Activated naive CD4-positive, alpha-beta T cell treated with anti-CD3 and anti-CD28 coated beads, Interleukin-2, amount 10 ng/mL, durations not matched to agents 7 days and 5 days (primary cell): ENCODE measurements at regions not wholly inside any gene's neighbourhood (a gene's known extent, or its start where the extent isn't known, plus 50 kb on each side); places are given as distances from the start of the nearest gene placed in this dataset.

ENCODE experiments used
- CTCF ChIA-PET: fragments of 350-600 bp; sonication (Branson Sonifier 250); formaldehyde crosslinking; loops from one replicate; lab custom pipeline; 2021; ENCODE audit warnings: antibody characterized with exemption; lab: Charles Lee
- DNase-seq: peaks from one replicate; pipeline ENCODE4 v3.0.0-alpha.2; 2020
- H3K27ac Mint-ChIP-seq: one replicate; pipeline ENCODE4 v1.8.0; 2021; ENCODE audit warnings: mild to moderate bottlenecking, moderate library complexity, mixed read lengths
- H3K27me3 Mint-ChIP-seq: one replicate; pipeline ENCODE4 v1.8.0; 2021; ENCODE audit warnings: mild to moderate bottlenecking, mixed read lengths
- H3K36me3 Mint-ChIP-seq: one replicate; pipeline ENCODE4 v1.8.0; 2021; ENCODE audit warnings: mixed read lengths
- H3K4me1 Mint-ChIP-seq: one replicate; pipeline ENCODE4 v1.8.0; 2021; ENCODE audit warnings: mixed read lengths
- H3K4me3 Mint-ChIP-seq: one replicate; pipeline ENCODE4 v1.8.0; 2021; ENCODE audit warnings: mild to moderate bottlenecking, moderate library complexity, mixed read lengths
- H3K9me3 Mint-ChIP-seq: one replicate; pipeline ENCODE4 v1.8.0; 2021; ENCODE audit warnings: mixed read lengths

GRCh38 chr13:106241974-106242953 lies 293.2 kb downstream of the EFNB2 start:
- no peak for DNase-seq
- no peak overlapping the region for H3K27ac Mint-ChIP-seq
- H3K4me1 Mint-ChIP-seq = no peaks in the 10 kb centered on the region
- CTCF ChIA-PET = no interaction called here
- H3K4me3 Mint-ChIP-seq = no peak overlapping the region
- H3K9me3 Mint-ChIP-seq = no peaks in the 10 kb centered on the region
- no peaks in the 10 kb centered on the region for H3K36me3 Mint-ChIP-seq
- H3K27me3 Mint-ChIP-seq = no peaks in the 10 kb centered on the region

- H3K36me3 Mint-ChIP-seq = no peaks in the 10 kb centered on the region
Observed at GRCh38 chr13:106238690-106239089, 296.8 kb downstream of the EFNB2 start.

GRCh38 chr13:106234636-106235035 lies 300.8 kb downstream of the EFNB2 start:
- no peak overlapping the region for H3K27ac Mint-ChIP-seq
- CTCF ChIA-PET = no interaction called here
- H3K36me3 Mint-ChIP-seq = no peaks in the 10 kb centered on the region

More at GRCh38 chr13:106238690-106239089, 296.8 kb downstream of the EFNB2 start:
- no peak for DNase-seq
- CTCF ChIA-PET = no interaction called here
- no peak overlapping the region for H3K27ac Mint-ChIP-seq
- H3K27me3 Mint-ChIP-seq = no peaks in the 10 kb centered on the region
- no peaks in the 10 kb centered on the region for H3K9me3 Mint-ChIP-seq
- H3K4me3 Mint-ChIP-seq = no peak overlapping the region
- H3K4me1 Mint-ChIP-seq = no peaks in the 10 kb centered on the region

DNA sequence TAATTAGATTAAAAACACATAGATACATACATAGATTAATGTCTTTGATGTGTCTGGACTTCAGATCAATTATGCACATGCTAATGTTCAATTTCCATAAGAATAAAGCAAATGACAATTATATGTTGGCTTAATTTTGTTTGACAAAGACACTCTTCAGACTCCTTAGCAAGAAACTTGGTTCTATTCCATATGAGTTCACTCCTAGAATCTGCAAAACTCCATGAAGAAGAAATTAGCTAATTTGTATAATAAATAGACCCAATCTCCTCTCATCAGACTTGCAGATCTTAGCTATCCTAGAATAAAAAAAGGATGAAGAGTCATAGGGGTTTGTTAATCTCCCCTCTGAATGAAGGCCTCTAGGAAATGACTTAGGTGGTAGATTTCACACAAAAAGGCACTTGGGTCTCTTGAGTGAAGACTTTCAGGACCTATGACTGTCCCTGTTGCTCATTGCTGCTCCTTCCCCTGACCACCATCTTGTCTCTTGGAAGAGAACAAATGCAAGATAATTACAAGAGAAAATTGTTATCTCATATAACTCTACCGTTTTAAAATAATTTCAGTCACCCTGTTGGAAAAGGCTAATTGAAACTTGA lies 302.2 kb downstream of the EFNB2 start:
- Mint-ChIP-seq H3K9me3 (no peaks in the 10 kb centered on the region), H3K4me3 (no peak overlapping the region), H3K27me3 (no peaks in the 10 kb centered on the region), H3K27ac (no peak overlapping the region), H3K4me1 (no peaks in the 10 kb centered on the region), H3K36me3 (no peaks in the 10 kb centered on the region)
- CTCF ChIA-PET = no interaction called here
- no peak for DNase-seq

More at GRCh38 chr13:106234636-106235035, 300.8 kb downstream of the EFNB2 start:
- Mint-ChIP-seq H3K27me3 (no peaks in the 10 kb centered on the region), H3K4me3 (no peak overlapping the region), H3K4me1 (no peaks in the 10 kb centered on the region), H3K9me3 (no peaks in the 10 kb centered on the region)
- no peak for DNase-seq

GRCh38 chr13:106232681-106233080 lies 302.8 kb downstream of the EFNB2 start:
- no peak overlapping the region for H3K27ac Mint-ChIP-seq
- no peak overlapping the region for H3K4me3 Mint-ChIP-seq
- H3K27me3 Mint-ChIP-seq = no peaks in the 10 kb centered on the region
- H3K9me3 Mint-ChIP-seq = no peaks in the 10 kb centered on the region
- no peaks in the 10 kb centered on the region for H3K4me1 Mint-ChIP-seq
- CTCF ChIA-PET = no interaction called here
- H3K36me3 Mint-ChIP-seq = no peaks in the 10 kb centered on the region
- no peak for DNase-seq

DNA sequence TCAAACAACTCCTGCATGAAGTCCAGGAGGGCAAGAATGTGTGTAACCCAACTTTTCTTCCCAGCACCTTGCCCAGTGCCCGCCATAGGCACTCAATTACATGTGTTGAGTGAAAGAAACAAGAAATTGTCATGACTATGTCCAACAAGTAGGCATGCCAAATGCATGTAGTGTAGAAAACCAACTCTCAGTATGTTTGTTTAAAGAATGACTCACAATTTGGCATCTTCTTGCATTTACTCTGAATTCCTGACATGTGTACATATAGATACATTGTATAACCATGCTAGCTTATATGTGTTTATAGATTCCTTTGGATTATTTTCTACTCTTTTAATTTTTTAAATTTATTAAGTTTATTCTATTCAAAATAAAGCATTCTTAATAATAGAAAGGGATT lies 305.0 kb downstream of the EFNB2 start:
- H3K9me3 Mint-ChIP-seq = no peaks in the 10 kb centered on the region
- no peak overlapping the region for H3K4me3 Mint-ChIP-seq
- no peaks in the 10 kb centered on the region for H3K27me3 Mint-ChIP-seq
- no peak for DNase-seq
- no peaks in the 10 kb centered on the region for H3K36me3 Mint-ChIP-seq
- no peaks in the 10 kb centered on the region for H3K4me1 Mint-ChIP-seq
- CTCF ChIA-PET = no interaction called here
- no peak overlapping the region for H3K27ac Mint-ChIP-seq

- DNase-seq = no peak
- CTCF ChIA-PET = no interaction called here
- Mint-ChIP-seq H3K4me3 (no peak overlapping the region), H3K9me3 (no peaks in the 10 kb centered on the region), H3K36me3 (no peaks in the 10 kb centered on the region), H3K27me3 (no peaks in the 10 kb centered on the region), H3K27ac (no peak overlapping the region), H3K4me1 (no peaks in the 10 kb centered on the region)
Observed at GRCh38 chr13:106225126-106225525, 310.3 kb downstream of the EFNB2 start.

- Mint-ChIP-seq H3K27ac (no peak overlapping the region), H3K4me3 (no peak overlapping the region), H3K9me3 (no peaks in the 10 kb centered on the region), H3K36me3 (no peaks in the 10 kb centered on the region), H3K27me3 (no peaks in the 10 kb centered on the region), H3K4me1 (no peaks in the 10 kb centered on the region)
- no peak for DNase-seq
- CTCF ChIA-PET = no interaction called here
Observed at GRCh38 chr13:106220211-106220610, 315.3 kb downstream of the EFNB2 start.

DNA sequence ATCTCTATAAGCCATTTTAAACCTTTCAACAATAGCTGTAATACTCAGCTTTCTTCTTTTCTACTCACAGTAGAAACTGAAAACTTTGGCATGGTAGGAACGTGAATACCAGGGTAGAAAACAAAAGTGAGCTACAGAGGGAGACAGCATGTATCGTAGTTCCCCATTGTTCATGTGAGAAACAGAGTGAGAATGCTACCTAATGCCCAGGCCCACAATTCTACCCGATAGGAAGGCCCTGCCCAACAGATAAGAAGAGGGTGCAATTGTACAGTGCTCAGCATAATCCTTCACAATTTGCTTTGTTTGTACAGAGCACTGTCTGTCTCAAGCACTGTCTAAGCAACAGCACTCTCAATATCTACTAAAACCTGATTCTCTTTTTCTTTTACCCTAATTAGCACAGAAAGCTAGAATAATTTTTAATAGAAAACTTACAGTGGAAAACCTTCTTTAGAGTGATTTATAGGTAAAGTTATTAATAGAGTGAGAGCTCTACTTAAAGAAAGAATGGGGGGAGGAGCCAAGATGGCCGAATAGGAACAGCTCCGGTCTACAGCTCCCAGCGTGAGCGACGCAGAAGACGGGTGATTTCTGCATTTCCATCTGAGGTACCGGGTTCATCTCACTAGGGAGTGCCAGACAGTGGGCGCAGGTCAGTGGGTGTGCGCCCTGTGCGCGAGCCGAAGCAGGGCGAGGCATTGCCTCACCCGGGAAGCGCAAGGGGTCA lies 322.3 kb downstream of the EFNB2 start:
- H3K4me3 Mint-ChIP-seq = no peak overlapping the region
- no peak for DNase-seq
- H3K27ac Mint-ChIP-seq = no peak overlapping the region
- H3K9me3 Mint-ChIP-seq = no peaks in the 10 kb centered on the region
- no peaks in the 10 kb centered on the region for H3K4me1 Mint-ChIP-seq
- CTCF ChIA-PET = no interaction called here
- H3K36me3 Mint-ChIP-seq = no peaks in the 10 kb centered on the region
- H3K27me3 Mint-ChIP-seq = no peaks in the 10 kb centered on the region

DNA sequence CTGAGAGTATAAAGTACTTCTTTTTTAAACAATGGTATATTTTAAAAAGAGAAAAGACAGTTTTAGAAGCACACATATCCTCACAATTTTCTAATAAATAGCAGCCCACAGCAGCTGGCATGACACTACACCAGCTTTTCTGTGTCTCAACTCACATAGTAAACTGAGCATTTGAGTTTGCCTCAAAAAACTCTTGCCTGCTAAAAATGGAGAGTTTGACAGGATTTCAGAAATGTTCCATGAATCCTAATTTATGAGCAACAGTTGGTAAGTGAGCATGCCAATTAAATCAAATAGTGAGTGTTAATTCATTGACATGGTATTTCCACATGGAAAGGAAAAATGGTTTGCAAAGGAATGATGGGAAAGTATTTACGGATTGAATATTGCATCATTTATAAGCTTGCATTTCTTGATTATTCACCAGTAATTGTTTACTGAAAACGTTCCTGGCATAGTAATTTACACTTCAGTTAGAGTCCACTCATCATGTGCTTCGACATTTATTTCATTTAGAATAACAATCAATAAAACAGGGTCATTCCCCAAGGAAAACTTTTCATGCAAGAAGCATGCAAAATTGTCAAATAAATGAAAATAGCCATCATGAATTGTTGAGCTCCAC lies 323.0 kb downstream of the EFNB2 start:
- DNase-seq = no peak
- Mint-ChIP-seq H3K4me3 (no peak overlapping the region), H3K27me3 (no peaks in the 10 kb centered on the region), H3K36me3 (no peaks in the 10 kb centered on the region), H3K4me1 (no peaks in the 10 kb centered on the region), H3K27ac (no peak overlapping the region), H3K9me3 (no peaks in the 10 kb centered on the region)
- CTCF ChIA-PET = no interaction called here

DNA sequence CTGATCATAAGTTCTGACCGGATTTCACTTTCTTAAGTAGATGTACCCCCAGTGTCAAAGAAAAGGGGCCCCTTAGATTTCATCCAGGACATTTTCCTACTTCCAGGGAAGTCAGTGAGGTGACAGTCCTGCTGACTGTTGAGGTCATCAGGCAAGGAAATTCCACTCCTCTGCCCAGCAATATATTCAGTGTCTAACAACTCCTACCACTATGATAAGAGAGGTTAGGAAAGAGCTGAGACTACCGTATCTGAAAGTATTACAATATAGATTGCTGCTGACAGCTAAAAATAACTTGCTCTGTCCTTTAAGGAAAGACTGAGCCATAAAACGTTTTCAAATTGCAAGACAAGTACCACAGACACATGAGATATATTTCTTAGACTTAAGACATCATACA lies 325.1 kb downstream of the EFNB2 start:
- no peaks in the 10 kb centered on the region for H3K4me1 Mint-ChIP-seq
- no peak overlapping the region for H3K4me3 Mint-ChIP-seq
- CTCF ChIA-PET = no interaction called here
- H3K9me3 Mint-ChIP-seq = no peaks in the 10 kb centered on the region
- H3K27me3 Mint-ChIP-seq = no peaks in the 10 kb centered on the region
- no peak for DNase-seq
- H3K36me3 Mint-ChIP-seq = no peaks in the 10 kb centered on the region
- H3K27ac Mint-ChIP-seq = no peak overlapping the region

DNA sequence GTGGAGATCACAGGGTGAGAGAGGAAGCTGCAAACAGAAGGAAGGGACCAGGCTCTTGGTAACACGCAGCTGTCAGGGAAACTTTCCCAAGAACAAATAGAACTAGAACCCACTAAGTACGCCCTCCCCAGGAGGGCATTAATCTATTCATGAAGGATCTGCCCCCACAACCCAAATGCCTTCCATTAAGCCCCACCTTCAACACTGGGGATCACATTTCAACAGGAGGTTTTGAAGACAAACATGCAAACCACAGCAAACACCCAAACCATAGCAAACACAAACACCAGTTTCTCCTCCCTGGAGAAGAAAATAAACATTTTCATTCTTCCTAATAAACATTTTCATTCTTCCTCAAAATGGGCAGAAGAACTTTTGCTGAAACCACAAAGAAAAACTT lies 329.6 kb downstream of the EFNB2 start:
- H3K36me3 Mint-ChIP-seq = no peaks in the 10 kb centered on the region
- H3K4me1 Mint-ChIP-seq = no peaks in the 10 kb centered on the region
- no peaks in the 10 kb centered on the region for H3K9me3 Mint-ChIP-seq
- no peaks in the 10 kb centered on the region for H3K27me3 Mint-ChIP-seq
- H3K4me3 Mint-ChIP-seq = no peak overlapping the region
- no peak overlapping the region for H3K27ac Mint-ChIP-seq
- CTCF ChIA-PET = no interaction called here
- DNase-seq = no peak

- Mint-ChIP-seq H3K27me3 (no peaks in the 10 kb centered on the region), H3K36me3 (no peaks in the 10 kb centered on the region), H3K4me3 (no peak overlapping the region), H3K9me3 (no peaks in the 10 kb centered on the region), H3K27ac (no peak overlapping the region), H3K4me1 (no peaks in the 10 kb centered on the region)
- CTCF ChIA-PET = no interaction called here
- DNase-seq = no peak
Observed at GRCh38 chr13:106197496-106197895, 338.0 kb downstream of the EFNB2 start.

DNA sequence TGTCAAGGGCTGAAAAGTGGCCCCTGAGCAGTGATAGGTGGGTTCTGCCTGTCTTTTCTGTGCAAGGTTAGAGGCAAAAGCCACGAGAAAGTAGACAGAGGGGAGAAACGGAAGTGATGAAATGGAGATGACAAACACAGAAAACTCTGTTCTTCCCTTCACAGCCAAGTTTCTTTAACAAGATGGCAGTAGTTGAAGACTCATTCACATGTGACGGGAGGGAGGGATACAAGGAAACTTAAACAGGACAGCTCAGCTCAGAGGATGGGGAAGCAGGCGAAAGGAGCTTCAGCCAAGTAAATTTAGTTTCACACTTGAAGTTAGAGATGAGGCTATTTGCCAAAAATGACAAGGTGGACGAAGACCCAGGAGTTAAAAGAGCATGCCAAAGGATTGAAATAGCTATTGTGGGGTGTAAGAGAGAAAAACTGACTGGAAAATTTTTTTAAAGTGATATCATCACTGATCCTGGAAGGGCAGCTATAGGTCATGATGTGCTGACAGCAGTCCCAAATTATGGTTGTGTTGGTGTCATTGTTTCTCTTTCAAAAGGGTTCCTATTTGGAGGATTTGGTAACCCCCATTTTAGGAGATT lies 347.9 kb downstream of the EFNB2 start:
- no peak for DNase-seq
- H3K4me3 Mint-ChIP-seq = no peak overlapping the region
- H3K36me3 Mint-ChIP-seq = no peaks in the 10 kb centered on the region
- peaks cover 3% of the 10 kb centered on the region for H3K9me3 Mint-ChIP-seq
- H3K4me1 Mint-ChIP-seq = no peaks in the 10 kb centered on the region
- no peaks in the 10 kb centered on the region for H3K27me3 Mint-ChIP-seq
- H3K27ac Mint-ChIP-seq = no peak overlapping the region
- CTCF ChIA-PET = no interaction called here
